IMR-90 (cell line): ENCODE measurements at regions not wholly inside any gene's neighbourhood (a gene's known extent, or its start where the extent isn't known, plus 50 kb on each side); places are given as distances from the start of the nearest gene placed in this dataset.

ENCODE experiments used
- ATAC-seq: fragments of 200-7000 bp; cut with Tn5 transposase; 2 replicates; pipeline ENCODE4 v1.9.1; 2020; ENCODE audit warnings: low read depth, mild to moderate bottlenecking, moderate library complexity
- BruUV-seq: library from RNA; stranded (reverse); fragments of 400-500 nt; replicated peaks from 2 replicates; lab custom pipeline; 2021; lab: Mats Ljungman, UMichigan
- CTCF ChIA-PET: fragments of 300-600 bp; formaldehyde crosslinking; extraction: SDS; loops from one replicate; lab custom pipeline; 2021; ENCODE audit warnings: antibody characterized with exemption; lab: Yijun Ruan, JAX
- POLR2A ChIA-PET: fragments of 300-600 bp; sonication (Branson Sonifier 250); formaldehyde crosslinking; loops from one replicate; lab custom pipeline; 2022; ENCODE audit warnings: antibody characterized with exemption; ENCODE audit not compliant: unreplicated experiment; lab: Charles Lee
- DNase-seq: peaks from one replicate; pipeline ENCODE4 v3.0.0; 2013
- H2AFZ ChIP-seq: replicated peaks from 2 replicates; pipeline ENCODE3; 2013; ENCODE audit warnings: low read length, mild to moderate bottlenecking; ENCODE audit not compliant: poor library complexity
- H2AK5ac ChIP-seq: 2 replicates; pipeline ENCODE4 v1.6.1; 2013; ENCODE audit warnings: low read depth, low read length, inconsistent platforms
- H2AK9ac ChIP-seq: replicated peaks from 2 replicates; pipeline ENCODE3; 2013; ENCODE audit warnings: mild to moderate bottlenecking, low read depth, low read length, moderate library complexity; ENCODE audit not compliant: poor library complexity
- H2BK120ac ChIP-seq: 2 replicates; pipeline ENCODE4 v1.6.1; 2013; ENCODE audit warnings: low read depth, low read length, inconsistent platforms
- H2BK15ac ChIP-seq: 3 replicates; pipeline ENCODE4 v1.6.1; 2013; ENCODE audit warnings: low read depth, low read length, inconsistent platforms
- H2BK20ac ChIP-seq: 2 replicates; pipeline ENCODE4 v1.6.1; 2013; ENCODE audit warnings: low read depth, mild to moderate bottlenecking, inconsistent platforms, low read length, moderate library complexity
- H2BK5ac ChIP-seq: 2 replicates; pipeline ENCODE4 v1.6.1; 2013; ENCODE audit warnings: mild to moderate bottlenecking, low read depth, low read length, inconsistent platforms; ENCODE audit not compliant: poor library complexity, severe bottlenecking
- H3K14ac ChIP-seq: replicated peaks from 2 replicates; pipeline ENCODE4 v1.6.1; 2013; ENCODE audit warnings: low read depth, low read length, inconsistent platforms
- H3K18ac ChIP-seq: 2 replicates; pipeline ENCODE4 v1.6.1; 2013; ENCODE audit warnings: low read depth, low read length, control low read depth
- H3K23ac ChIP-seq: 2 replicates; pipeline ENCODE4 v1.6.1; 2013; ENCODE audit warnings: low read depth, low read length, inconsistent platforms
- H3K27ac ChIP-seq: 2 replicates; pipeline ENCODE4 v1.5.1; 2013; ENCODE audit warnings: mild to moderate bottlenecking, control low read depth, low read length; ENCODE audit not compliant: insufficient read depth
- H3K27me3 ChIP-seq: 2 replicates; pipeline ENCODE4 v1.6.1; 2013; ENCODE audit warnings: low read length; ENCODE audit not compliant: control insufficient read depth, insufficient read depth
- H3K36me3 ChIP-seq: 2 replicates; pipeline ENCODE4 v1.6.1; 2013; ENCODE audit warnings: low read length, mixed read lengths; ENCODE audit not compliant: control insufficient read depth, insufficient read depth
- H3K4ac ChIP-seq: 2 replicates; pipeline ENCODE4 v1.6.1; 2013; ENCODE audit warnings: low read depth, low read length, inconsistent platforms
- H3K4me1 ChIP-seq: 2 replicates; pipeline ENCODE4 v1.6.1; 2013; ENCODE audit warnings: low read length, mixed read lengths; ENCODE audit not compliant: control insufficient read depth, insufficient read depth
- H3K4me2 ChIP-seq: 2 replicates; pipeline ENCODE4 v1.6.1; 2013; ENCODE audit warnings: low read depth, mild to moderate bottlenecking, control low read depth, low read length, moderate library complexity
- H3K4me3 ChIP-seq: 2 replicates; pipeline ENCODE4 v1.5.1; 2013; ENCODE audit warnings: low read depth, mild to moderate bottlenecking, control low read depth, low read length, moderate library complexity; ENCODE audit not compliant: insufficient read depth
- H3K56ac ChIP-seq: 2 replicates; pipeline ENCODE4 v1.6.1; 2013; ENCODE audit warnings: low read length, inconsistent platforms; ENCODE audit not compliant: insufficient read depth; ENCODE audit errors: extremely low read depth
- H3K79me1 ChIP-seq, 2 experiments: 2 replicates each; pipeline ENCODE4 v1.6.1; 2013; ENCODE audit warnings: low read length in 2 of 2, inconsistent platforms in 1 of 2, low read depth in 1 of 2
- H3K9ac ChIP-seq: 2 replicates; pipeline ENCODE4 v1.6.1; 2013; ENCODE audit warnings: low read depth, low read length, control low read depth
- H3K9me1 ChIP-seq: 2 replicates; pipeline ENCODE4 v1.6.1; 2013; ENCODE audit warnings: low read length, inconsistent platforms; ENCODE audit not compliant: insufficient read depth
- H3K9me3 ChIP-seq: 2 replicates; pipeline ENCODE4 v1.6.1; 2013; ENCODE audit warnings: low read length; ENCODE audit not compliant: control insufficient read depth, insufficient read depth
- H4K20me1 ChIP-seq: 2 replicates; pipeline ENCODE4 v1.6.1; 2013; ENCODE audit warnings: low read length, inconsistent platforms; ENCODE audit not compliant: insufficient read depth
- H4K5ac ChIP-seq: 2 replicates; pipeline ENCODE4 v1.6.1; 2013; ENCODE audit warnings: mild to moderate bottlenecking, low read depth, low read length, control low read depth
- H4K8ac ChIP-seq, 2 experiments: 2 replicates each; pipeline ENCODE4 v1.6.1; 2013; ENCODE audit warnings: low read depth in 2 of 2, low read length in 2 of 2, control low read depth in 1 of 2, inconsistent platforms in 1 of 2
- H4K91ac ChIP-seq: 2 replicates; pipeline ENCODE4 v1.6.1; 2013; ENCODE audit warnings: low read depth, low read length, inconsistent platforms; ENCODE audit not compliant: insufficient read depth
- BHLHE40 ChIP-seq: fragments of 150-350 bp; IDR thresholded peaks from 2 replicates; pipeline ENCODE4 v1.6.1; 2016; ENCODE audit warnings: mild to moderate bottlenecking, low read depth, low read length
- CEBPB ChIP-seq: IDR thresholded peaks from 2 replicates; pipeline ENCODE4 v1.6.1; 2012; ENCODE audit warnings: low read depth, low read length, improper control_type of control experiment
- CHD1 ChIP-seq: IDR thresholded peaks from 2 replicates; pipeline ENCODE4 v1.6.1; 2012; ENCODE audit warnings: low read depth, low read length, improper control_type of control experiment
- FOS ChIP-seq: fragments of 150-350 bp; IDR thresholded peaks from 2 replicates; pipeline ENCODE4 v1.6.1; 2016; ENCODE audit warnings: low read depth, low read length
- MAFK ChIP-seq: IDR thresholded peaks from 2 replicates; pipeline ENCODE4 v1.6.1; 2012; ENCODE audit warnings: low read depth, low read length, improper control_type of control experiment
- MAZ ChIP-seq: IDR thresholded peaks from 2 replicates; pipeline ENCODE4 v1.6.1; 2012; ENCODE audit warnings: low read depth, mild to moderate bottlenecking, low read length, improper control_type of control experiment, moderate library complexity, borderline replicate concordance
- MXI1 ChIP-seq: IDR thresholded peaks from 2 replicates; pipeline ENCODE4 v1.6.1; 2012; ENCODE audit warnings: low read depth, mild to moderate bottlenecking, low read length, moderate library complexity, borderline replicate concordance
- NFE2L2 ChIP-seq: fragments of 150-350 bp; IDR thresholded peaks from 2 replicates; pipeline ENCODE4 v1.6.1; 2016; ENCODE audit warnings: low read depth, mild to moderate bottlenecking, low read length
- POLR2A ChIP-seq: IDR thresholded peaks from 2 replicates; pipeline ENCODE4 v1.6.1; 2012; ENCODE audit warnings: mild to moderate bottlenecking, low read depth, low read length
- RAD21 ChIP-seq: IDR thresholded peaks from 2 replicates; pipeline ENCODE4 v1.6.1; 2012; ENCODE audit warnings: low read length, improper control_type of control experiment
- RCOR1 ChIP-seq: IDR thresholded peaks from 2 replicates; pipeline ENCODE4 v1.6.1; 2012; ENCODE audit warnings: mild to moderate bottlenecking, low read length, improper control_type of control experiment; ENCODE audit not compliant: insufficient replicate concordance
- SMC3 ChIP-seq: fragments of 150-350 bp; IDR thresholded peaks from 2 replicates; pipeline ENCODE4 v1.6.1; 2016; ENCODE audit warnings: low read depth, mild to moderate bottlenecking, antibody characterized with exemption, low read length, moderate library complexity
- WGBS, 2 experiments: methylation state at CpG; one replicate each; pipeline versions ENCODE4 v1.1.5 to v1.1.7; 2013; ENCODE audit warnings: missing lambda C conversion rate in 2 of 2; ENCODE audit not compliant: insufficient read length in 1 of 2; ENCODE audit errors: extremely low coverage in 2 of 2; 5-methylcytosine and 5-hydroxymethylcytosine counted together
- dilution Hi-C: fragments of 300-500 bp; cut with HindIII; formaldehyde crosslinking; loops from one replicate; pipeline ENCODE4 v1.14.3; 2018; ENCODE audit warnings: low sequenced_read_pairs; ENCODE audit not compliant: unreplicated experiment
- in situ Hi-C: fragments of 300-500 bp; cut with MboI; formaldehyde crosslinking; loops from 3 replicates; pipeline ENCODE4 v1.14.3; 2019; ENCODE audit warnings: low sequenced_read_pairs, inconsistent platforms, mixed read lengths
- intact Hi-C: fragments of 100-400 bp; cut with micrococcal nuclease; formaldehyde crosslinking; loops from 2 replicates; pipeline ENCODE4 v1.10.0; 2022
- TF ChIP-seq, protein P1 (sequence below): conservative IDR thresholded peaks from 2 replicates; pipeline ENCODE4 v1.5.1; 2012; ENCODE audit warnings: mild to moderate bottlenecking, low read depth, low read length, improper control_type of control experiment
- TF ChIP-seq, protein P2 (sequence below): fragments of 150-350 bp; IDR thresholded peaks from 2 replicates; pipeline ENCODE4 v1.6.1; 2016; ENCODE audit warnings: low read depth, mild to moderate bottlenecking, low read length, moderate library complexity, borderline replicate concordance
- TF ChIP-seq, protein P3 (sequence below): fragments of 150-350 bp; IDR thresholded peaks from 2 replicates; pipeline ENCODE4 v1.6.1; 2017; ENCODE audit warnings: mild to moderate bottlenecking, antibody characterized with exemption, low read length, low read depth

DNA sequence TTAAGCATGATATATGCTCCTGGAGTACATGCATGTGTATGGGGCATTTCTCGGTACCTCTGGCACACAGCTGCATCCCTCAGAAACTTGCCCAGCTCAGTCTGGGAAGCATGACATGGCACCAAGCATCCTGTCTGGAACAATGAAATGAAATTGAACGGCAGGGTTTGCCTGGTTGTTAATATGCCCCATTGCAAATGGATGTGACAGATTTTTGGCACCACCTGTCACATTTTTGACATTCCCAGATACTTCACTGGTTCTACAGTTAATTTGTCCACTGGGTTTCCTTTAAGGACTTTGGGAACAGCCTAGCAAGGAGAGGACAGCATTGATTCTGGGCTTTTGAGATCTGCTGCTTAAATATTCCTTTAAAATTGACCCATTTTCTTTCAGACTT lies 305.8 kb downstream of the TSN start:
- CTCF ChIA-PET, result no interaction called here

More for the DNA sequence above, 305.8 kb downstream of the TSN start:
- in situ Hi-C loops, result no loop called here
- Histone ChIP-seq H3K9me1 (no peaks in the 10 kb centered on the region), H2AK5ac (no peak overlapping the region), H2BK20ac (no peak overlapping the region), H3K27ac (no peak overlapping the region), H3K4ac (no peak overlapping the region), H3K23ac (no peak overlapping the region), H3K56ac (no peak overlapping the region), H3K4me2 (no peak overlapping the region), H4K8ac (no peak overlapping the region), H2AFZ (no peak overlapping the region), H4K91ac (no peak overlapping the region), H3K9ac (no peak overlapping the region), H2BK120ac (no peak overlapping the region), H2BK15ac (no peak overlapping the region), H3K36me3 (no peaks in the 10 kb centered on the region), H3K79me1 (no peaks in the 10 kb centered on the region), H3K27me3 (no peaks in the 10 kb centered on the region), H2AK9ac (no peak overlapping the region), H2BK5ac (no peak overlapping the region), H4K20me1 (no peaks in the 10 kb centered on the region), H3K4me3 (no peak overlapping the region), H3K4me1 (no peaks in the 10 kb centered on the region), H4K5ac (no peak overlapping the region), H3K18ac (no peak overlapping the region), H3K14ac (no peak overlapping the region), H3K9me3 (no peaks in the 10 kb centered on the region)
- intact Hi-C loops, result no loop called here
- dilution Hi-C loops, result no loop called here
- DNase-seq, result no peak
- no CpG with 5 or more reads among the region's 2 CpGs for WGBS, 2 experiments
- no peak for ATAC-seq
- no peak for TF ChIP-seq CEBPB
- no peak for TF ChIP-seq SMC3
- no peak for TF ChIP-seq BHLHE40
- TF ChIP-seq NFE2L2, result no peak
- TF ChIP-seq, protein P1, sequence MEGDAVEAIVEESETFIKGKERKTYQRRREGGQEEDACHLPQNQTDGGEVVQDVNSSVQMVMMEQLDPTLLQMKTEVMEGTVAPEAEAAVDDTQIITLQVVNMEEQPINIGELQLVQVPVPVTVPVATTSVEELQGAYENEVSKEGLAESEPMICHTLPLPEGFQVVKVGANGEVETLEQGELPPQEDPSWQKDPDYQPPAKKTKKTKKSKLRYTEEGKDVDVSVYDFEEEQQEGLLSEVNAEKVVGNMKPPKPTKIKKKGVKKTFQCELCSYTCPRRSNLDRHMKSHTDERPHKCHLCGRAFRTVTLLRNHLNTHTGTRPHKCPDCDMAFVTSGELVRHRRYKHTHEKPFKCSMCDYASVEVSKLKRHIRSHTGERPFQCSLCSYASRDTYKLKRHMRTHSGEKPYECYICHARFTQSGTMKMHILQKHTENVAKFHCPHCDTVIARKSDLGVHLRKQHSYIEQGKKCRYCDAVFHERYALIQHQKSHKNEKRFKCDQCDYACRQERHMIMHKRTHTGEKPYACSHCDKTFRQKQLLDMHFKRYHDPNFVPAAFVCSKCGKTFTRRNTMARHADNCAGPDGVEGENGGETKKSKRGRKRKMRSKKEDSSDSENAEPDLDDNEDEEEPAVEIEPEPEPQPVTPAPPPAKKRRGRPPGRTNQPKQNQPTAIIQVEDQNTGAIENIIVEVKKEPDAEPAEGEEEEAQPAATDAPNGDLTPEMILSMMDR, result no peak
- no peak for TF ChIP-seq CHD1
- no peak for TF ChIP-seq MXI1
- no peak for TF ChIP-seq FOS
- TF ChIP-seq, protein P2, sequence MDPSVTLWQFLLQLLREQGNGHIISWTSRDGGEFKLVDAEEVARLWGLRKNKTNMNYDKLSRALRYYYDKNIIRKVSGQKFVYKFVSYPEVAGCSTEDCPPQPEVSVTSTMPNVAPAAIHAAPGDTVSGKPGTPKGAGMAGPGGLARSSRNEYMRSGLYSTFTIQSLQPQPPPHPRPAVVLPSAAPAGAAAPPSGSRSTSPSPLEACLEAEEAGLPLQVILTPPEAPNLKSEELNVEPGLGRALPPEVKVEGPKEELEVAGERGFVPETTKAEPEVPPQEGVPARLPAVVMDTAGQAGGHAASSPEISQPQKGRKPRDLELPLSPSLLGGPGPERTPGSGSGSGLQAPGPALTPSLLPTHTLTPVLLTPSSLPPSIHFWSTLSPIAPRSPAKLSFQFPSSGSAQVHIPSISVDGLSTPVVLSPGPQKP, result no peak
- TF ChIP-seq MAFK, result no peak
- TF ChIP-seq, protein P3, sequence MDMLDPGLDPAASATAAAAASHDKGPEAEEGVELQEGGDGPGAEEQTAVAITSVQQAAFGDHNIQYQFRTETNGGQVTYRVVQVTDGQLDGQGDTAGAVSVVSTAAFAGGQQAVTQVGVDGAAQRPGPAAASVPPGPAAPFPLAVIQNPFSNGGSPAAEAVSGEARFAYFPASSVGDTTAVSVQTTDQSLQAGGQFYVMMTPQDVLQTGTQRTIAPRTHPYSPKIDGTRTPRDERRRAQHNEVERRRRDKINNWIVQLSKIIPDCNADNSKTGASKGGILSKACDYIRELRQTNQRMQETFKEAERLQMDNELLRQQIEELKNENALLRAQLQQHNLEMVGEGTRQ, result no peak
- no peak for TF ChIP-seq POLR2A
- no peak for TF ChIP-seq RAD21
- no peak for TF ChIP-seq MAZ
- TF ChIP-seq RCOR1, result no peak
- POLR2A ChIA-PET, result no interaction called here
- BruUV-seq, result no TSS peak
